H1 (cell line): ENCODE measurements at regions not wholly inside any gene's neighbourhood (a gene's known extent, or its start where the extent isn't known, plus 50 kb on each side); places are given as distances from the start of the nearest gene placed in this dataset.

ENCODE experiments used
- CTCF ChIA-PET: fragments of 300-600 bp; sonication (Branson Sonifier 250); formaldehyde crosslinking; loops from one replicate; lab custom pipeline; 2021; ENCODE audit not compliant: partially characterized antibody; lab: Charles Lee
- POLR2A ChIA-PET: fragments of 300-600 bp; sonication (Branson Sonifier 250); formaldehyde crosslinking; loops from one replicate; lab custom pipeline; 2021; ENCODE audit warnings: inconsistent platforms; ENCODE audit not compliant: partially characterized antibody; lab: Charles Lee
- DNase-seq, 2 experiments: peaks; one replicate each; pipeline versions ENCODE4 v3.0.0 to v3.0.0-alpha.2; 2010 to 2022; ENCODE audit warnings: low spot score in 2 of 2, low read depth in 1 of 2, mixed read lengths in 1 of 2
- FAIRE-seq: peaks from 2 replicates; lab custom pipeline; 2011; peaks lifted over from hg19 to GRCh38; lab: Jason Lieb, UNC
- H2AFZ ChIP-seq: 2 replicates; pipeline ENCODE4 v1.8.1; 2012; ENCODE audit warnings: low read length, inconsistent platforms
- H2AK5ac ChIP-seq: 2 replicates; pipeline ENCODE4 v1.6.1; 2013; ENCODE audit warnings: low read depth, low read length
- H2BK120ac ChIP-seq: replicated peaks from 2 replicates; pipeline ENCODE3; 2013; ENCODE audit warnings: low read depth, low read length, inconsistent platforms
- H2BK12ac ChIP-seq: 2 replicates; pipeline ENCODE4 v1.6.1; 2013; ENCODE audit warnings: low read depth, low read length
- H2BK15ac ChIP-seq: 2 replicates; pipeline ENCODE4 v1.6.1; 2013; ENCODE audit warnings: low read length
- H2BK20ac ChIP-seq: 2 replicates; pipeline ENCODE4 v1.6.1; 2013; ENCODE audit warnings: low read length
- H2BK5ac ChIP-seq: 2 replicates; pipeline ENCODE4 v1.6.1; 2013; ENCODE audit warnings: low read depth, low read length
- H3K14ac ChIP-seq: 2 replicates; pipeline ENCODE4 v1.6.1; 2013; ENCODE audit warnings: inconsistent platforms; ENCODE audit not compliant: insufficient read length
- H3K18ac ChIP-seq: 2 replicates; pipeline ENCODE4 v1.6.1; 2013; ENCODE audit warnings: low read length; ENCODE audit errors: extremely low read depth
- H3K23ac ChIP-seq: 2 replicates; pipeline ENCODE4 v1.6.1; 2013; ENCODE audit warnings: inconsistent platforms; ENCODE audit not compliant: insufficient read length
- H3K23me2 ChIP-seq: 2 replicates; pipeline ENCODE4 v1.6.1; 2013; ENCODE audit warnings: low read depth, low read length
- H3K27ac ChIP-seq: 2 replicates; pipeline ENCODE4 v1.6.1; 2011; ENCODE audit warnings: low read depth, low read length, inconsistent platforms
- H3K27me3 ChIP-seq, 4 experiments: replicated peaks in 1 of 4; 1 replicate in 1 of 4; 2 replicates in 3 of 4; pipeline versions ENCODE4 v1.6.1 to v1.8.1; 2011 to 2013; ENCODE audit warnings: low read length in 3 of 4, mild to moderate bottlenecking in 3 of 4, inconsistent platforms in 2 of 4, mixed read lengths in 2 of 4, moderate library complexity in 1 of 4; ENCODE audit not compliant: control insufficient read depth in 3 of 4, insufficient read depth in 3 of 4; ENCODE audit errors: extremely low read depth in 1 of 4
- H3K36me3 ChIP-seq, 4 experiments: 2 replicates each; pipeline versions ENCODE4 v1.6.1 to v1.8.1; 2011 to 2013; ENCODE audit warnings: mild to moderate bottlenecking in 4 of 4, low read length in 3 of 4, moderate library complexity in 2 of 4, control low read depth in 1 of 4, inconsistent platforms in 1 of 4; ENCODE audit not compliant: insufficient read depth in 4 of 4, control insufficient read depth in 2 of 4
- H3K4ac ChIP-seq: replicated peaks from 2 replicates; pipeline ENCODE3; 2013; ENCODE audit warnings: low read length, low read depth, mixed read lengths, inconsistent platforms; ENCODE audit not compliant: insufficient read length
- H3K4me1 ChIP-seq, 4 experiments: replicated peaks in 1 of 4; 1 replicate in 1 of 4; 2 replicates in 3 of 4; pipeline versions ENCODE4 v1.6.1 to v1.8.1; 2011 to 2013; ENCODE audit warnings: low read length in 3 of 4, inconsistent platforms in 2 of 4, mixed read lengths in 1 of 4; ENCODE audit not compliant: insufficient read depth in 4 of 4, control insufficient read depth in 3 of 4
- H3K4me2 ChIP-seq, 2 experiments: 2 replicates each; pipeline versions ENCODE4 v1.6.1 to v1.8.1; 2011 to 2013; ENCODE audit warnings: low read depth in 2 of 2, low read length in 2 of 2, control low read depth in 1 of 2, inconsistent platforms in 1 of 2, mild to moderate bottlenecking in 1 of 2; ENCODE audit not compliant: insufficient read depth in 1 of 2
- H3K4me3 ChIP-seq, 4 experiments: fragments of 200-600, 300-600 bp in 1 of 4; sonication (generic), shearing (Covaris generic), sonication (Bioruptor Twin) in 1 of 4; 2 replicates each; pipeline versions ENCODE4 v1.5.1 to v1.8.1; 2011 to 2016; ENCODE audit warnings: low read length in 4 of 4, low read depth in 3 of 4, control low read depth in 2 of 4, inconsistent platforms in 2 of 4, mild to moderate bottlenecking in 2 of 4, mixed read lengths in 1 of 4, moderate library complexity in 1 of 4; ENCODE audit not compliant: insufficient read depth in 2 of 4; ENCODE audit errors: extremely low read depth in 1 of 4
- H3K56ac ChIP-seq: replicated peaks from 2 replicates; pipeline ENCODE3; 2013; ENCODE audit warnings: low read depth, mild to moderate bottlenecking, mixed read lengths, low read length, inconsistent platforms; ENCODE audit not compliant: insufficient read length
- H3K79me1 ChIP-seq: 2 replicates; pipeline ENCODE4 v1.6.1; 2013; ENCODE audit warnings: low read depth, low read length, control low read depth
- H3K79me2 ChIP-seq, 2 experiments: 2 replicates each; pipeline versions ENCODE4 v1.6.1 to v1.8.1; 2012 to 2013; ENCODE audit warnings: low read length in 2 of 2, mild to moderate bottlenecking in 2 of 2, inconsistent platforms in 1 of 2; ENCODE audit not compliant: insufficient read depth in 2 of 2, control insufficient read depth in 1 of 2
- H3K9ac ChIP-seq, 4 experiments: replicated peaks in 1 of 4; 1 replicate in 1 of 4; 2 replicates in 3 of 4; pipeline versions ENCODE4 v1.6.1 to v1.8.1; 2011 to 2013; ENCODE audit warnings: low read depth in 3 of 4, low read length in 3 of 4, control low read depth in 2 of 4, mild to moderate bottlenecking in 2 of 4, moderate library complexity in 2 of 4, inconsistent platforms in 1 of 4; ENCODE audit errors: extremely low read depth in 1 of 4
- H3K9me3 ChIP-seq, 2 experiments: 2 replicates each; pipeline versions ENCODE4 v1.6.1 to v1.8.1; 2012 to 2013; ENCODE audit warnings: mild to moderate bottlenecking in 2 of 2, moderate library complexity in 2 of 2, control low read depth in 1 of 2, inconsistent platforms in 1 of 2, low read depth in 1 of 2, low read length in 1 of 2, mixed read lengths in 1 of 2; ENCODE audit not compliant: insufficient read depth in 2 of 2
- H4K20me1 ChIP-seq, 2 experiments: replicated peaks in 1 of 2; 2 replicates each; pipeline versions ENCODE3 to v1.8.1; 2011 to 2013; ENCODE audit warnings: inconsistent platforms in 2 of 2, low read length in 2 of 2, mild to moderate bottlenecking in 1 of 2; ENCODE audit not compliant: insufficient read depth in 2 of 2, control insufficient read depth in 1 of 2
- H4K5ac ChIP-seq: 2 replicates; pipeline ENCODE4 v1.6.1; 2013; ENCODE audit warnings: low read length, low read depth, mixed read lengths, inconsistent platforms; ENCODE audit not compliant: insufficient read length
- H4K8ac ChIP-seq: 2 replicates; pipeline ENCODE4 v1.8.0; 2013; ENCODE audit warnings: mild to moderate bottlenecking, moderate library complexity, low read length, inconsistent platforms; ENCODE audit not compliant: insufficient read depth; ENCODE audit errors: extremely low read depth
- H4K91ac ChIP-seq: replicated peaks from 2 replicates; pipeline ENCODE3; 2013; ENCODE audit warnings: low read length, mixed read lengths, inconsistent platforms; ENCODE audit not compliant: insufficient read length
- BACH1 ChIP-seq: IDR thresholded peaks from 2 replicates; pipeline ENCODE4 v1.6.1; 2012; ENCODE audit warnings: low read length, improper control_type of control experiment
- FOSL1 ChIP-seq: IDR thresholded peaks from 2 replicates; pipeline ENCODE4 v1.6.1; 2011; ENCODE audit warnings: mild to moderate bottlenecking, low read depth, low read length, moderate library complexity; ENCODE audit not compliant: insufficient read depth
- JUN ChIP-seq: IDR thresholded peaks from 2 replicates; pipeline ENCODE4 v1.6.1; 2011; ENCODE audit warnings: low read depth, mild to moderate bottlenecking, improper control_type of control experiment, low read length
- KDM1A ChIP-seq: fragments of 200-600, 300-600 bp; sonication (generic); IDR thresholded peaks from 2 replicates; pipeline ENCODE4 v1.7.1; 2016; ENCODE audit warnings: mild to moderate bottlenecking, low read length, borderline replicate concordance
- KDM5A ChIP-seq: fragments of 200-600 bp; IDR thresholded peaks from 2 replicates; pipeline ENCODE4 v1.7.1; 2012; ENCODE audit warnings: mild to moderate bottlenecking, low read length, inconsistent platforms, mixed read lengths
- WGBS, 2 experiments: shearing (Covaris generic) in 1 of 2; methylation state at CpG; one replicate each; pipeline versions ENCODE4 v1.1.6 to v1.1.7; 2013 to 2015; ENCODE audit warnings: low lambda C conversion rate in 2 of 2, mixed read lengths in 2 of 2, inconsistent platforms in 1 of 2, low coverage in 1 of 2, missing lambda C conversion rate in 1 of 2; ENCODE audit not compliant: insufficient replicate concordance in 2 of 2, insufficient coverage in 1 of 2, insufficient read length in 1 of 2; ENCODE audit errors: extremely low coverage in 1 of 2, missing lambda C conversion rate in 1 of 2; 5-methylcytosine and 5-hydroxymethylcytosine counted together

GRCh38 chr2:136325844-136326331 is 207.9 kb upstream of the CXCR4 start:
- ChIA-PET CTCF (no interaction called here), POLR2A (no interaction called here)
- no peaks in the 10 kb centered on the region for H3K23me2 ChIP-seq
- H2BK120ac ChIP-seq = no peak overlapping the region
- H2AK5ac ChIP-seq = no peak overlapping the region
- DNase-seq (no peak), FAIRE-seq (no peak)
- H4K5ac ChIP-seq = no peak overlapping the region
- no peak overlapping the region for H2BK12ac ChIP-seq
- H3K79me2 ChIP-seq = no peaks in the 10 kb centered on the region
- no peak overlapping the region for H2BK15ac ChIP-seq
- H4K91ac ChIP-seq = no peak overlapping the region
- H3K4me3 ChIP-seq = no peak overlapping the region
- no peak overlapping the region for H2AFZ ChIP-seq
- peaks cover 4 to 10% (median 7%) of the 10 kb centered on the region in 4 experiments; a peak in 5 of 7 replicates for H3K4me1 ChIP-seq
- no peak overlapping the region for H2BK5ac ChIP-seq
- no peak overlapping the region for H3K56ac ChIP-seq
- H4K20me1 ChIP-seq = no peaks in the 10 kb centered on the region
- no peak overlapping the region for H4K8ac ChIP-seq
- no peaks in the 10 kb centered on the region for H3K36me3 ChIP-seq
- H3K18ac ChIP-seq = no peak overlapping the region
- H3K27me3 ChIP-seq = no peaks in the 10 kb centered on the region
- no peak overlapping the region for H3K4me2 ChIP-seq
- no peaks in the 10 kb centered on the region for H3K79me1 ChIP-seq
- H3K14ac ChIP-seq = no peak overlapping the region
- no peaks in the 10 kb centered on the region for H3K9me3 ChIP-seq
- H3K23ac ChIP-seq = no peak overlapping the region
- H2BK20ac ChIP-seq = no peak overlapping the region
- H3K27ac ChIP-seq = no peak overlapping the region
- WGBS, 2 experiments = 89% methylated on average over 1 of the region's 1 CpG; no CpG with 5 or more reads in 1 of the 2 experiments
- H3K4ac ChIP-seq = no peak overlapping the region
- H3K9ac ChIP-seq = no peak overlapping the region
- TF ChIP-seq JUN (no peak), FOSL1 (no peak), KDM1A (no peak), BACH1 (no peak), KDM5A (no peak)
